AG20443 (cell line): ENCODE measurements at regions not wholly inside any gene's neighbourhood (a gene's known extent, or its start where the extent isn't known, plus 50 kb on each side); places are given as distances from the start of the nearest gene placed in this dataset.
A peak's percentile ranks its signal among the peaks of the same experiment; 100 is the strongest.

ENCODE experiments used
- DNase-seq: peaks from one replicate; pipeline ENCODE4 v3.0.0; 2012; ENCODE audit warnings: low spot score, mixed read lengths

GRCh38 chr4:125951261-125951887, 636.6 kb downstream of the FAT4 start:
- peak; percentile 32 for DNase-seq

- DNase-seq = no peak
These were observed 637.9 kb downstream of the FAT4 start for GRCh38 chr4:125952631-125953030.

GRCh38 chr4:125956276-125956675, 641.5 kb downstream of the FAT4 start:
- no peak for DNase-seq

- DNase-seq = no peak
These were observed 643.8 kb downstream of the FAT4 start for GRCh38 chr4:125958519-125958918.

- no peak for DNase-seq
These were observed 646.9 kb downstream of the FAT4 start for GRCh38 chr4:125961626-125962025.

GRCh38 chr4:125975861-125976397, 661.2 kb downstream of the FAT4 start:
- DNase-seq = no peak

GRCh38 chr4:125979950-125980349, 665.2 kb downstream of the FAT4 start:
- DNase-seq = no peak

GRCh38 chr4:125983168-125983567, 668.4 kb downstream of the FAT4 start:
- DNase-seq = no peak

- no peak for DNase-seq
These were observed 671.1 kb downstream of the FAT4 start for GRCh38 chr4:125985856-125986255.

GRCh38 chr4:125986307-125986706, 671.6 kb downstream of the FAT4 start:
- no peak for DNase-seq

GRCh38 chr4:125988464-125988863, 673.7 kb downstream of the FAT4 start:
- DNase-seq = no peak

- no peak for DNase-seq
These were observed 676.6 kb downstream of the FAT4 start for GRCh38 chr4:125991398-125991797.

- DNase-seq = no peak
These were observed 678.1 kb downstream of the FAT4 start for GRCh38 chr4:125992891-125993290.

- DNase-seq = no peak
These were observed 679.3 kb downstream of the FAT4 start for GRCh38 chr4:125994024-125994423.

- no peak for DNase-seq
These were observed 679.7 kb downstream of the FAT4 start for GRCh38 chr4:125994430-125994829.

GRCh38 chr4:126004941-126005340, 690.2 kb downstream of the FAT4 start:
- DNase-seq = peak; percentile 57

GRCh38 chr4:126007142-126007541, 692.4 kb downstream of the FAT4 start:
- DNase-seq = no peak

- DNase-seq = no peak
These were observed 698.0 kb downstream of the FAT4 start for GRCh38 chr4:126012691-126013290.

GRCh38 chr4:126018274-126018673, 703.5 kb downstream of the FAT4 start:
- no peak for DNase-seq

- peak; percentile 9 for DNase-seq
These were observed 709.1 kb downstream of the FAT4 start for GRCh38 chr4:126023896-126024295.

GRCh38 chr4:126027601-126028000, 712.8 kb downstream of the FAT4 start:
- DNase-seq = no peak

GRCh38 chr4:126028876-126029275, 714.1 kb downstream of the FAT4 start:
- DNase-seq = no peak

GRCh38 chr4:126037231-126037630, 722.5 kb downstream of the FAT4 start:
- DNase-seq = no peak
